H1 (cell line): ENCODE measurements at regions not wholly inside any gene's neighbourhood (a gene's known extent, or its start where the extent isn't known, plus 50 kb on each side); places are given as distances from the start of the nearest gene placed in this dataset.

Experiments
- CTCF ChIA-PET: fragments of 300-600 bp; sonication (Branson Sonifier 250); formaldehyde crosslinking; loops from one replicate; lab custom pipeline; 2021; ENCODE audit not compliant: partially characterized antibody; lab: Charles Lee
- POLR2A ChIA-PET: fragments of 300-600 bp; sonication (Branson Sonifier 250); formaldehyde crosslinking; loops from one replicate; lab custom pipeline; 2021; ENCODE audit warnings: inconsistent platforms; ENCODE audit not compliant: partially characterized antibody; lab: Charles Lee
- DNase-seq, 2 experiments: peaks; one replicate each; pipeline versions ENCODE4 v3.0.0 to v3.0.0-alpha.2; 2010 to 2022; ENCODE audit warnings: low spot score in 2 of 2, low read depth in 1 of 2, mixed read lengths in 1 of 2
- FAIRE-seq: peaks from 2 replicates; lab custom pipeline; 2011; peaks lifted over from hg19 to GRCh38; lab: Jason Lieb, UNC
- H2AFZ ChIP-seq: 2 replicates; pipeline ENCODE4 v1.8.1; 2012; ENCODE audit warnings: low read length, inconsistent platforms
- H2AK5ac ChIP-seq: 2 replicates; pipeline ENCODE4 v1.6.1; 2013; ENCODE audit warnings: low read depth, low read length
- H2BK120ac ChIP-seq: replicated peaks from 2 replicates; pipeline ENCODE3; 2013; ENCODE audit warnings: low read depth, low read length, inconsistent platforms
- H2BK12ac ChIP-seq: 2 replicates; pipeline ENCODE4 v1.6.1; 2013; ENCODE audit warnings: low read depth, low read length
- H2BK15ac ChIP-seq: 2 replicates; pipeline ENCODE4 v1.6.1; 2013; ENCODE audit warnings: low read length
- H2BK20ac ChIP-seq: 2 replicates; pipeline ENCODE4 v1.6.1; 2013; ENCODE audit warnings: low read length
- H2BK5ac ChIP-seq: 2 replicates; pipeline ENCODE4 v1.6.1; 2013; ENCODE audit warnings: low read depth, low read length
- H3K14ac ChIP-seq: 2 replicates; pipeline ENCODE4 v1.6.1; 2013; ENCODE audit warnings: inconsistent platforms; ENCODE audit not compliant: insufficient read length
- H3K18ac ChIP-seq: 2 replicates; pipeline ENCODE4 v1.6.1; 2013; ENCODE audit warnings: low read length; ENCODE audit errors: extremely low read depth
- H3K23ac ChIP-seq: 2 replicates; pipeline ENCODE4 v1.6.1; 2013; ENCODE audit warnings: inconsistent platforms; ENCODE audit not compliant: insufficient read length
- H3K23me2 ChIP-seq: 2 replicates; pipeline ENCODE4 v1.6.1; 2013; ENCODE audit warnings: low read depth, low read length
- H3K27ac ChIP-seq: 2 replicates; pipeline ENCODE4 v1.6.1; 2011; ENCODE audit warnings: low read depth, low read length, inconsistent platforms
- H3K27me3 ChIP-seq, 4 experiments: replicated peaks in 1 of 4; 1 replicate in 1 of 4; 2 replicates in 3 of 4; pipeline versions ENCODE4 v1.6.1 to v1.8.1; 2011 to 2013; ENCODE audit warnings: low read length in 3 of 4, mild to moderate bottlenecking in 3 of 4, inconsistent platforms in 2 of 4, mixed read lengths in 2 of 4, moderate library complexity in 1 of 4; ENCODE audit not compliant: control insufficient read depth in 3 of 4, insufficient read depth in 3 of 4; ENCODE audit errors: extremely low read depth in 1 of 4
- H3K36me3 ChIP-seq, 4 experiments: 2 replicates each; pipeline versions ENCODE4 v1.6.1 to v1.8.1; 2011 to 2013; ENCODE audit warnings: mild to moderate bottlenecking in 4 of 4, low read length in 3 of 4, moderate library complexity in 2 of 4, control low read depth in 1 of 4, inconsistent platforms in 1 of 4; ENCODE audit not compliant: insufficient read depth in 4 of 4, control insufficient read depth in 2 of 4
- H3K4ac ChIP-seq: replicated peaks from 2 replicates; pipeline ENCODE3; 2013; ENCODE audit warnings: low read length, low read depth, mixed read lengths, inconsistent platforms; ENCODE audit not compliant: insufficient read length
- H3K4me1 ChIP-seq, 4 experiments: replicated peaks in 1 of 4; 1 replicate in 1 of 4; 2 replicates in 3 of 4; pipeline versions ENCODE4 v1.6.1 to v1.8.1; 2011 to 2013; ENCODE audit warnings: low read length in 3 of 4, inconsistent platforms in 2 of 4, mixed read lengths in 1 of 4; ENCODE audit not compliant: insufficient read depth in 4 of 4, control insufficient read depth in 3 of 4
- H3K4me2 ChIP-seq, 2 experiments: 2 replicates each; pipeline versions ENCODE4 v1.6.1 to v1.8.1; 2011 to 2013; ENCODE audit warnings: low read depth in 2 of 2, low read length in 2 of 2, control low read depth in 1 of 2, inconsistent platforms in 1 of 2, mild to moderate bottlenecking in 1 of 2; ENCODE audit not compliant: insufficient read depth in 1 of 2
- H3K4me3 ChIP-seq, 4 experiments: fragments of 200-600, 300-600 bp in 1 of 4; sonication (generic), shearing (Covaris generic), sonication (Bioruptor Twin) in 1 of 4; 2 replicates each; pipeline versions ENCODE4 v1.5.1 to v1.8.1; 2011 to 2016; ENCODE audit warnings: low read length in 4 of 4, low read depth in 3 of 4, control low read depth in 2 of 4, inconsistent platforms in 2 of 4, mild to moderate bottlenecking in 2 of 4, mixed read lengths in 1 of 4, moderate library complexity in 1 of 4; ENCODE audit not compliant: insufficient read depth in 2 of 4; ENCODE audit errors: extremely low read depth in 1 of 4
- H3K56ac ChIP-seq: replicated peaks from 2 replicates; pipeline ENCODE3; 2013; ENCODE audit warnings: low read depth, mild to moderate bottlenecking, mixed read lengths, low read length, inconsistent platforms; ENCODE audit not compliant: insufficient read length
- H3K79me1 ChIP-seq: 2 replicates; pipeline ENCODE4 v1.6.1; 2013; ENCODE audit warnings: low read depth, low read length, control low read depth
- H3K79me2 ChIP-seq, 2 experiments: 2 replicates each; pipeline versions ENCODE4 v1.6.1 to v1.8.1; 2012 to 2013; ENCODE audit warnings: low read length in 2 of 2, mild to moderate bottlenecking in 2 of 2, inconsistent platforms in 1 of 2; ENCODE audit not compliant: insufficient read depth in 2 of 2, control insufficient read depth in 1 of 2
- H3K9ac ChIP-seq, 4 experiments: replicated peaks in 1 of 4; 1 replicate in 1 of 4; 2 replicates in 3 of 4; pipeline versions ENCODE4 v1.6.1 to v1.8.1; 2011 to 2013; ENCODE audit warnings: low read depth in 3 of 4, low read length in 3 of 4, control low read depth in 2 of 4, mild to moderate bottlenecking in 2 of 4, moderate library complexity in 2 of 4, inconsistent platforms in 1 of 4; ENCODE audit errors: extremely low read depth in 1 of 4
- H3K9me3 ChIP-seq, 2 experiments: 2 replicates each; pipeline versions ENCODE4 v1.6.1 to v1.8.1; 2012 to 2013; ENCODE audit warnings: mild to moderate bottlenecking in 2 of 2, moderate library complexity in 2 of 2, control low read depth in 1 of 2, inconsistent platforms in 1 of 2, low read depth in 1 of 2, low read length in 1 of 2, mixed read lengths in 1 of 2; ENCODE audit not compliant: insufficient read depth in 2 of 2
- H4K20me1 ChIP-seq, 2 experiments: replicated peaks in 1 of 2; 2 replicates each; pipeline versions ENCODE3 to v1.8.1; 2011 to 2013; ENCODE audit warnings: inconsistent platforms in 2 of 2, low read length in 2 of 2, mild to moderate bottlenecking in 1 of 2; ENCODE audit not compliant: insufficient read depth in 2 of 2, control insufficient read depth in 1 of 2
- H4K5ac ChIP-seq: 2 replicates; pipeline ENCODE4 v1.6.1; 2013; ENCODE audit warnings: low read length, low read depth, mixed read lengths, inconsistent platforms; ENCODE audit not compliant: insufficient read length
- H4K8ac ChIP-seq: 2 replicates; pipeline ENCODE4 v1.8.0; 2013; ENCODE audit warnings: mild to moderate bottlenecking, moderate library complexity, low read length, inconsistent platforms; ENCODE audit not compliant: insufficient read depth; ENCODE audit errors: extremely low read depth
- H4K91ac ChIP-seq: replicated peaks from 2 replicates; pipeline ENCODE3; 2013; ENCODE audit warnings: low read length, mixed read lengths, inconsistent platforms; ENCODE audit not compliant: insufficient read length
- BCL11A ChIP-seq, 2 experiments: IDR thresholded peaks; one replicate each; pipeline ENCODE4 v1.6.1; 2011; ENCODE audit warnings: low read depth in 2 of 2, low read length in 2 of 2, mild to moderate bottlenecking in 2 of 2
- CREB1 ChIP-seq: IDR thresholded peaks from 2 replicates; pipeline ENCODE4 v1.6.1; 2012; ENCODE audit warnings: inconsistent platforms
- EP300 ChIP-seq, 2 experiments: IDR thresholded peaks; 1 replicate in 1 of 2; 2 replicates in 1 of 2; pipeline ENCODE4 v1.6.1; 2011 to 2012; ENCODE audit warnings: low read depth in 2 of 2, low read length in 2 of 2, mild to moderate bottlenecking in 2 of 2, borderline replicate concordance in 1 of 2, inconsistent platforms in 1 of 2, moderate library complexity in 1 of 2
- EZH2 ChIP-seq: fragments of 200-600 bp; sonication (generic); IDR thresholded peaks from 2 replicates; pipeline ENCODE4 v1.7.1; 2012; ENCODE audit warnings: low read depth, mild to moderate bottlenecking, moderate library complexity, low read length, inconsistent platforms; ENCODE audit not compliant: severe bottlenecking
- GABPA ChIP-seq: IDR thresholded peaks from 2 replicates; pipeline ENCODE4 v1.6.1; 2011; ENCODE audit warnings: mild to moderate bottlenecking, low read length, moderate library complexity, borderline replicate concordance; ENCODE audit not compliant: insufficient read depth
- HDAC2 ChIP-seq, 2 experiments: fragments of 300-600 bp in 1 of 2; sonication (generic) in 1 of 2; IDR thresholded peaks; 2 replicates each; pipeline ENCODE4 v1.6.1; 2011 to 2012; ENCODE audit warnings: low read depth in 2 of 2, low read length in 2 of 2, mild to moderate bottlenecking in 2 of 2, moderate library complexity in 2 of 2, borderline replicate concordance in 1 of 2, inconsistent platforms in 1 of 2
- RNF2 ChIP-seq: fragments of 200-900, 300-1000 bp; sonication (generic); IDR thresholded peaks from 2 replicates; pipeline ENCODE4 v1.7.1; 2016; ENCODE audit warnings: borderline replicate concordance, low read depth, mild to moderate bottlenecking, antibody characterized with exemption, low read length; ENCODE audit not compliant: poor library complexity, severe bottlenecking; ENCODE audit errors: missing control alignments
- TBP ChIP-seq: IDR thresholded peaks from 2 replicates; pipeline ENCODE4 v1.6.1; 2011; ENCODE audit warnings: low read depth, low read length, improper control_type of control experiment
- WGBS, 2 experiments: shearing (Covaris generic) in 1 of 2; methylation state at CpG; one replicate each; pipeline versions ENCODE4 v1.1.6 to v1.1.7; 2013 to 2015; ENCODE audit warnings: low lambda C conversion rate in 2 of 2, mixed read lengths in 2 of 2, inconsistent platforms in 1 of 2, low coverage in 1 of 2, missing lambda C conversion rate in 1 of 2; ENCODE audit not compliant: insufficient replicate concordance in 2 of 2, insufficient coverage in 1 of 2, insufficient read length in 1 of 2; ENCODE audit errors: extremely low coverage in 1 of 2, missing lambda C conversion rate in 1 of 2; 5-methylcytosine and 5-hydroxymethylcytosine counted together

DNA sequence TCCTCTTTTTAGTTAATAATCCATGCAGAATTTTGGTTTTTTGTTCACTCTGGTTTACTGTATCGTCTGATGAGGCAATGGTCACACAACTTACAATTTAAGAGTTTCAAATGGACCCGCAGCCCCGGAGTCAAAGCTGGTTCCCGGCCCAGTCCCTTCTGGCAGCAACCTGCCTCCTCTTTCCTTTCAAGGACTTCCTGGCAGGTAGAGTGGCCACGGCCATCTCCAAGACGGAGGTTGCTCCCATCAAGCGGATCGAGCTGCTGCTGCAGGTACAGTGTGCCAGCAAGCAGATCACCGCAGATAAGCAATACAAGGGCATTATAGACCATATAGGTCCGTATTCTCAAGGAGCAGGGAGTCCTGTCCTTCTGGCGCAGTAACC is 218.2 kb downstream of the GJA1 start:
- H3K56ac ChIP-seq, result no peak overlapping the region
- H3K23me2 ChIP-seq, result no peaks in the 10 kb centered on the region
- no peak overlapping the region for H2BK15ac ChIP-seq
- H3K79me1 ChIP-seq, result no peaks in the 10 kb centered on the region
- H3K9ac ChIP-seq, result no peak overlapping the region
- H3K4me2 ChIP-seq, result no peak overlapping the region
- 96% methylated on average over 11 of the region's 11 CpGs; no CpG with 5 or more reads in 1 of the 2 experiments for WGBS, 2 experiments
- peaks cover 0 to 2% (median 0%) of the 10 kb centered on the region in 4 experiments; a peak in 1 of 7 replicates for H3K27me3 ChIP-seq
- H3K4ac ChIP-seq, result no peak overlapping the region
- H3K18ac ChIP-seq, result no peak overlapping the region
- H3K27ac ChIP-seq, result no peak overlapping the region
- H3K36me3 ChIP-seq, result no peaks in the 10 kb centered on the region
- no peak overlapping the region for H3K14ac ChIP-seq
- no peaks in the 10 kb centered on the region for H4K20me1 ChIP-seq
- CTCF ChIA-PET, result no interaction called here
- POLR2A ChIA-PET, result interaction anchor here (1.2 kb wide), 1 partner anchor 34 kb away, joined by 4 read pairs; no protein-coding TSS in a partner anchor
- peaks cover 0 to 5% (median 0%) of the 10 kb centered on the region in 4 experiments; a peak in 1 of 7 replicates for H3K4me1 ChIP-seq
- H2AFZ ChIP-seq, result no peak overlapping the region
- H2BK5ac ChIP-seq, result no peak overlapping the region
- H2BK12ac ChIP-seq, result no peak overlapping the region
- no peaks in the 10 kb centered on the region for H3K79me2 ChIP-seq
- H2AK5ac ChIP-seq, result no peak overlapping the region
- H2BK20ac ChIP-seq, result no peak overlapping the region
- no peaks in the 10 kb centered on the region for H3K9me3 ChIP-seq
- H3K23ac ChIP-seq, result no peak overlapping the region
- no peak overlapping the region for H4K5ac ChIP-seq
- FAIRE-seq (no peak), DNase-seq (no peak)
- H4K91ac ChIP-seq, result no peak overlapping the region
- no peak overlapping the region for H4K8ac ChIP-seq
- H2BK120ac ChIP-seq, result no peak overlapping the region
- H3K4me3 ChIP-seq, result no peak overlapping the region
- TF ChIP-seq RNF2, result no peak
- no peak for TF ChIP-seq CREB1
- TF ChIP-seq EZH2, result no peak
- TF ChIP-seq TBP, result no peak
- no peak for TF ChIP-seq GABPA
- no peak for TF ChIP-seq BCL11A (IDR thresholded peaks at IDR 0.05; ENCODE audit: low read depth in 2 of 2, low read length in 2 of 2)
- TF ChIP-seq HDAC2 (IDR thresholded peaks at IDR 0.05; ENCODE audit: borderline replicate concordance in 1 of 2, low read depth in 2 of 2, low read length in 2 of 2), result no peak
- TF ChIP-seq EP300 (IDR thresholded peaks at IDR 0.05; ENCODE audit: borderline replicate concordance in 1 of 2, low read depth in 2 of 2, low read length in 2 of 2), result no peak
